Right atrium auricular region (tissue), 2 donors: ENCODE measurements at regions not wholly inside any gene's neighbourhood (a gene's known extent, or its start where the extent isn't known, plus 50 kb on each side); places are given as distances from the start of the nearest gene placed in this dataset.

Source experiments
- microRNA-seq, 2 donors: library from miRNA; unstranded; fragments of <30 nt; microRNA quantifications; one replicate each; pipeline ENCODE4, GENCODE V29; 2016 to 2017; ENCODE audit warnings: borderline number of aligned reads in 2 of 2, borderline replicate concordance in 1 of 2

Small RNA genes lying in the stretch of these regions (microRNA-seq; reads per million reads assigned to microRNA genes)
- gene MIR320D2, result 0.71 reads per million in 2 donors
